ENCODE measurements at regions not wholly inside any gene's neighbourhood (a gene's known extent, or its start where the extent isn't known, plus 50 kb on each side); places are given as distances from the start of the nearest gene placed in this dataset.

- Histone ChIP-seq H3K4me1 (ENCODE audit: control insufficient read depth, extremely low read depth, insufficient read depth, low read length) (peaks cover 15% of the 10 kb centered on the region), H3K9ac (ENCODE audit: insufficient read depth, low read length) (no peak overlapping the region), H3K36me3 (ENCODE audit: control insufficient read depth, insufficient read depth, low read length) (no peaks in the 10 kb centered on the region), H4K20me1 (ENCODE audit: control insufficient read depth, extremely low read depth, insufficient read depth, low read length) (no peaks in the 10 kb centered on the region), H3K27me3 (ENCODE audit: control insufficient read depth, insufficient read depth, low read length) (no peaks in the 10 kb centered on the region), H3K27ac (ENCODE audit: insufficient read depth, low read length) (peak overlapping the region; percentile 41), H3K4me2 (ENCODE audit: extremely low read depth, insufficient read depth, low read length) (no peak overlapping the region), H3K9me3 (ENCODE audit: control insufficient read depth, insufficient read depth, low read depth, low read length) (no peaks in the 10 kb centered on the region), H3K4me3 (replicated peaks in 1 of 4; ENCODE audit: control extremely low read depth in 1 of 4, insufficient read depth in 1 of 4, low read depth in 3 of 4, low read length in 4 of 4) (no peak overlapping the region), H2AFZ (ENCODE audit: low read length) (no peak overlapping the region), H3K79me2 (ENCODE audit: control insufficient read depth, insufficient read depth, low read length) (no peaks in the 10 kb centered on the region)
- no peak for TF ChIP-seq CTCF (conservative IDR thresholded peaks at IDR 0.05 in 1 of 2, IDR thresholded peaks at IDR 0.05 in 1 of 2; ENCODE audit: low read depth in 1 of 2, low read length in 2 of 2)
- TF ChIP-seq EZH2 (IDR thresholded peaks at IDR 0.05; ENCODE audit: low read length, missing control alignments): no peak
- no peak for DNase-seq (ENCODE audit: low read depth in 2 of 2)
These were observed 547.1 kb downstream of the CCDC171 start for GRCh38 chr9:16099732-16100536.

- Histone ChIP-seq H3K36me3 (ENCODE audit: control insufficient read depth, insufficient read depth, low read length) (no peaks in the 10 kb centered on the region), H2AFZ (ENCODE audit: low read length) (no peak overlapping the region), H3K9me3 (ENCODE audit: control insufficient read depth, insufficient read depth, low read depth, low read length) (no peaks in the 10 kb centered on the region), H3K27me3 (ENCODE audit: control insufficient read depth, insufficient read depth, low read length) (no peaks in the 10 kb centered on the region), H3K4me2 (ENCODE audit: extremely low read depth, insufficient read depth, low read length) (peak overlapping the region; percentile 15), H3K27ac (ENCODE audit: insufficient read depth, low read length) (peak overlapping the region; percentile 41), H3K4me1 (ENCODE audit: control insufficient read depth, extremely low read depth, insufficient read depth, low read length) (peaks cover 18% of the 10 kb centered on the region), H3K9ac (ENCODE audit: insufficient read depth, low read length) (no peak overlapping the region), H4K20me1 (ENCODE audit: control insufficient read depth, extremely low read depth, insufficient read depth, low read length) (no peaks in the 10 kb centered on the region), H3K79me2 (ENCODE audit: control insufficient read depth, insufficient read depth, low read length) (no peaks in the 10 kb centered on the region), H3K4me3 (replicated peaks in 1 of 4; ENCODE audit: control extremely low read depth in 1 of 4, insufficient read depth in 1 of 4, low read depth in 3 of 4, low read length in 4 of 4) (no peak overlapping the region)
- TF ChIP-seq CTCF (conservative IDR thresholded peaks at IDR 0.05 in 1 of 2, IDR thresholded peaks at IDR 0.05 in 1 of 2; ENCODE audit: low read depth in 1 of 2, low read length in 2 of 2) (no peak), EZH2 (IDR thresholded peaks at IDR 0.05; ENCODE audit: low read length, missing control alignments) (no peak)
- peak; percentile 40 to 96 for DNase-seq (ENCODE audit: low read depth in 2 of 2)
These were observed 547.8 kb downstream of the CCDC171 start for GRCh38 chr9:16100537-16101091.

GRCh38 chr9:16102154-16102553 lies 549.3 kb downstream of the CCDC171 start:
- H3K4me2 ChIP-seq (ENCODE audit: extremely low read depth, insufficient read depth, low read length): no peak overlapping the region
- no peaks in the 10 kb centered on the region for H3K27me3 ChIP-seq (ENCODE audit: control insufficient read depth, insufficient read depth, low read length)
- no peak overlapping the region for H3K9ac ChIP-seq (ENCODE audit: insufficient read depth, low read length)
- no peak overlapping the region for H2AFZ ChIP-seq (ENCODE audit: low read length)
- H3K9me3 ChIP-seq (ENCODE audit: control insufficient read depth, insufficient read depth, low read depth, low read length): no peaks in the 10 kb centered on the region
- H3K79me2 ChIP-seq (ENCODE audit: control insufficient read depth, insufficient read depth, low read length): no peaks in the 10 kb centered on the region
- H3K4me3 ChIP-seq (replicated peaks in 1 of 4; ENCODE audit: control extremely low read depth in 1 of 4, insufficient read depth in 1 of 4, low read depth in 3 of 4, low read length in 4 of 4): no peak overlapping the region
- DNase-seq (ENCODE audit: low read depth in 2 of 2): no peak
- peaks cover 24% of the 10 kb centered on the region for H3K4me1 ChIP-seq (ENCODE audit: control insufficient read depth, extremely low read depth, insufficient read depth, low read length)
- H3K27ac ChIP-seq (ENCODE audit: insufficient read depth, low read length): no peak overlapping the region
- TF ChIP-seq CTCF (conservative IDR thresholded peaks at IDR 0.05 in 1 of 2, IDR thresholded peaks at IDR 0.05 in 1 of 2; ENCODE audit: low read depth in 1 of 2, low read length in 2 of 2) (no peak), EZH2 (IDR thresholded peaks at IDR 0.05; ENCODE audit: low read length, missing control alignments) (no peak)
- no peaks in the 10 kb centered on the region for H4K20me1 ChIP-seq (ENCODE audit: control insufficient read depth, extremely low read depth, insufficient read depth, low read length)
- H3K36me3 ChIP-seq (ENCODE audit: control insufficient read depth, insufficient read depth, low read length): no peaks in the 10 kb centered on the region

All from fibroblast of lung (primary cell).